Panc1 (cell line): ENCODE measurements at regions not wholly inside any gene's neighbourhood (a gene's known extent, or its start where the extent isn't known, plus 50 kb on each side); places are given as distances from the start of the nearest gene placed in this dataset.

Source experiments
- POLR2AphosphoS5 ChIP-seq: IDR thresholded peaks from 2 replicates; pipeline ENCODE4 v1.6.1; 2012; ENCODE audit warnings: mild to moderate bottlenecking, low read depth, low read length, moderate library complexity
- REST ChIP-seq, 2 experiments: IDR thresholded peaks; 2 replicates each; pipeline ENCODE4 v1.6.1; 2011 to 2012; ENCODE audit warnings: low read depth in 2 of 2, control low read depth in 1 of 2, low read length in 1 of 2, mild to moderate bottlenecking in 1 of 2, moderate library complexity in 1 of 2; ENCODE audit not compliant: insufficient read depth in 1 of 2
- SIN3A ChIP-seq: IDR thresholded peaks from 2 replicates; pipeline ENCODE4 v1.6.1; 2012; ENCODE audit warnings: low read depth, mild to moderate bottlenecking, low read length, moderate library complexity, borderline replicate concordance; ENCODE audit not compliant: insufficient read depth
- TCF7L2 ChIP-seq: IDR thresholded peaks from 2 replicates; pipeline ENCODE4 v1.6.1; 2011; ENCODE audit warnings: mild to moderate bottlenecking, low read depth, low read length, inconsistent platforms
- TF ChIP-seq, protein P1 (sequence below): fragments of 450-650 bp; IDR thresholded peaks from 2 replicates; pipeline ENCODE4 v1.5.1; 2017; ENCODE audit warnings: mild to moderate bottlenecking

DNA sequence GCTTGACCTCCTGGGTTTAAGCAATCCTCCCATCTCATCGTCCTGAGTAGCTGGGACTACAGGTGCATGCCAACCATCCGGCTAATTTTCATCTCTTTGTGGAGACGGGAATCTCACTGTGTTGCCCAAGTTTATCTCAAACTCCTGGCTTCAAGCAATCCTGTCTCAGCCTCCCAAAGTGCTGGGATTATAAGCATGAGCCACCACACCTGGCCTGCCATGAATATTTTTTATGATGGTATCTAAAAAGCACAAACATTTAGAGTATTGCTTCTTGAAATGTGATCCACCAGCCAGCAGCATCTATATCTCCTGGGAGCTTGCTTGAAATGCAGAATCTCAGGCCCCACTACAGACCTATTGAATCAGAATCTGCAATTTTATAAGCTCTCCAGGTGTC, 111.2 kb upstream of the CLDN10 start:
- TF ChIP-seq, protein P1, sequence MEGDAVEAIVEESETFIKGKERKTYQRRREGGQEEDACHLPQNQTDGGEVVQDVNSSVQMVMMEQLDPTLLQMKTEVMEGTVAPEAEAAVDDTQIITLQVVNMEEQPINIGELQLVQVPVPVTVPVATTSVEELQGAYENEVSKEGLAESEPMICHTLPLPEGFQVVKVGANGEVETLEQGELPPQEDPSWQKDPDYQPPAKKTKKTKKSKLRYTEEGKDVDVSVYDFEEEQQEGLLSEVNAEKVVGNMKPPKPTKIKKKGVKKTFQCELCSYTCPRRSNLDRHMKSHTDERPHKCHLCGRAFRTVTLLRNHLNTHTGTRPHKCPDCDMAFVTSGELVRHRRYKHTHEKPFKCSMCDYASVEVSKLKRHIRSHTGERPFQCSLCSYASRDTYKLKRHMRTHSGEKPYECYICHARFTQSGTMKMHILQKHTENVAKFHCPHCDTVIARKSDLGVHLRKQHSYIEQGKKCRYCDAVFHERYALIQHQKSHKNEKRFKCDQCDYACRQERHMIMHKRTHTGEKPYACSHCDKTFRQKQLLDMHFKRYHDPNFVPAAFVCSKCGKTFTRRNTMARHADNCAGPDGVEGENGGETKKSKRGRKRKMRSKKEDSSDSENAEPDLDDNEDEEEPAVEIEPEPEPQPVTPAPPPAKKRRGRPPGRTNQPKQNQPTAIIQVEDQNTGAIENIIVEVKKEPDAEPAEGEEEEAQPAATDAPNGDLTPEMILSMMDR = no peak
- no peak for TF ChIP-seq POLR2AphosphoS5
- no peak for TF ChIP-seq REST (IDR thresholded peaks at IDR 0.05; ENCODE audit: insufficient read depth in 1 of 2, low read depth in 2 of 2, low read length in 1 of 2)
- no peak for TF ChIP-seq TCF7L2
- no peak for TF ChIP-seq SIN3A
